ENCODE measurements at regions not wholly inside any gene's neighbourhood (a gene's known extent, or its start where the extent isn't known, plus 50 kb on each side); places are given as distances from the start of the nearest gene placed in this dataset.

DNA sequence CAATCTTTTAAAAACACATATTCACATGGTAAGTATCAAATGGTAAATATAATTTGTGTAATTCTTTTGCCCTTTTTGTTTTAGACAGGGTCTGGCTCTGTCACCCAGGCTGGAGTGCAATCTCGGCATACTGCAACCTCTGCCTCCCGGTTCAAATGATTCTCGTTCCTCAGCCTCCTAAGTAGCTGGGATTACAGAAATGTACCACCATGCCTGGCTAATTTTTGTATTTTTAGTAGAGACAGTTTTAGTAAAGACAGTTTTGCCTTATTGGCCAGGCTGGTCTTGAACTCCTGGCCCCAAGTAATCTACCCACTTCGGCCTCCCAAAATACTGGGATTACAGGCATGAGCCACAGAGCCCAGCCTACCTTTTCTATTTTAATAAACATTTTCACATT lies 182.2 kb downstream of the MYCN start:
- TF ChIP-seq ZNF621 (tag by site-specific recombination; IDR thresholded peaks at IDR 0.05), result no peak
- TF ChIP-seq ZNF311 (tag by site-specific recombination; IDR thresholded peaks at IDR 0.05; ENCODE audit: borderline replicate concordance), result no peak
- TF ChIP-seq, protein P1, sequence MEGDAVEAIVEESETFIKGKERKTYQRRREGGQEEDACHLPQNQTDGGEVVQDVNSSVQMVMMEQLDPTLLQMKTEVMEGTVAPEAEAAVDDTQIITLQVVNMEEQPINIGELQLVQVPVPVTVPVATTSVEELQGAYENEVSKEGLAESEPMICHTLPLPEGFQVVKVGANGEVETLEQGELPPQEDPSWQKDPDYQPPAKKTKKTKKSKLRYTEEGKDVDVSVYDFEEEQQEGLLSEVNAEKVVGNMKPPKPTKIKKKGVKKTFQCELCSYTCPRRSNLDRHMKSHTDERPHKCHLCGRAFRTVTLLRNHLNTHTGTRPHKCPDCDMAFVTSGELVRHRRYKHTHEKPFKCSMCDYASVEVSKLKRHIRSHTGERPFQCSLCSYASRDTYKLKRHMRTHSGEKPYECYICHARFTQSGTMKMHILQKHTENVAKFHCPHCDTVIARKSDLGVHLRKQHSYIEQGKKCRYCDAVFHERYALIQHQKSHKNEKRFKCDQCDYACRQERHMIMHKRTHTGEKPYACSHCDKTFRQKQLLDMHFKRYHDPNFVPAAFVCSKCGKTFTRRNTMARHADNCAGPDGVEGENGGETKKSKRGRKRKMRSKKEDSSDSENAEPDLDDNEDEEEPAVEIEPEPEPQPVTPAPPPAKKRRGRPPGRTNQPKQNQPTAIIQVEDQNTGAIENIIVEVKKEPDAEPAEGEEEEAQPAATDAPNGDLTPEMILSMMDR (tag by site-specific recombination; IDR thresholded peaks at IDR 0.05), result no peak
- TF ChIP-seq ZNF837 (tag by site-specific recombination; IDR thresholded peaks at IDR 0.05), result no peak
